ENCODE measurements at regions not wholly inside any gene's neighbourhood (a gene's known extent, or its start where the extent isn't known, plus 50 kb on each side); places are given as distances from the start of the nearest gene placed in this dataset.
"Not testable (repeated sequence)": the region's sequence is repeated elsewhere in the genome, so short reads cannot be mapped to it uniquely, and the experiment has no call there.

DNA sequence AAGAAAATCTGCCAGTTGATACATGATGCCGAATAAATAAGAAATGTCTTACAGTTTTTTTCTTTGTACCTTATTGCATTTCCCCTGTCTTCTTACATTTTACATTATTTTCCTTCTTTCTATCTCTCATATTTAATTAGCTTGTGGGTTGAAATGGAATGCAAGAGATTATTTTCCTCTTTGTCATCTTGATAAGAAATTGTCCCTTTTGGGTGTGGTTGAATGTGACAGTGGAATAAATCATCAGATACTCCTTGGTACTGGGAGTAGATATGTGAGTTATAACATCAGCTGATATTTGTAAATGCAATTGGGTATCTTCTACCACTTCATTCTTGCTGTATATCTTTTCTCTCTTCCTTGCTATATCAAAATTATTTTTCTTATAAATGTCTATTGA lies 997.4 kb downstream of the RAPGEF2 start:
- no peaks in the 10 kb centered on the region for H3K9me2 ChIP-seq (replicated peaks; ENCODE audit: insufficient read depth, low read length)
- H3K9ac ChIP-seq (ENCODE audit: low read length), result no peak overlapping the region
- H3K36me3 ChIP-seq (ENCODE audit: insufficient read depth, low read length), result no peaks in the 10 kb centered on the region
- H3K4me1 ChIP-seq (ENCODE audit: low read length), result no peaks in the 10 kb centered on the region
- H3K27ac ChIP-seq (ENCODE audit: low read length), result no peak overlapping the region
- H2AFZ ChIP-seq (ENCODE audit: low read length), result no peak overlapping the region
- no peak overlapping the region for H3K4me3 ChIP-seq (ENCODE audit: low read length)
- no peak overlapping the region for H3K4me2 ChIP-seq (ENCODE audit: low read depth, low read length, poor library complexity, severe bottlenecking)
- H3K9me3 ChIP-seq (ENCODE audit: low read length), result peaks cover 49% of the 10 kb centered on the region
- no peaks in the 10 kb centered on the region for H3K79me2 ChIP-seq (ENCODE audit: low read length)
- DNase-seq, result no peak
- H4K20me1 ChIP-seq (ENCODE audit: insufficient read depth, low read depth, low read length), result no peaks in the 10 kb centered on the region
- no peaks in the 10 kb centered on the region for H3K27me3 ChIP-seq (ENCODE audit: low read length)

- H3K79me2 ChIP-seq (ENCODE audit: low read length), result no peaks in the 10 kb centered on the region
- H3K9ac ChIP-seq (ENCODE audit: low read length), result no peak overlapping the region
- no peaks in the 10 kb centered on the region for H3K9me2 ChIP-seq (replicated peaks; ENCODE audit: insufficient read depth, low read length)
- H3K4me3 ChIP-seq (ENCODE audit: low read length), result no peak overlapping the region
- no peaks in the 10 kb centered on the region for H4K20me1 ChIP-seq (ENCODE audit: insufficient read depth, low read depth, low read length)
- H3K27me3 ChIP-seq (ENCODE audit: low read length), result no peaks in the 10 kb centered on the region
- no peak overlapping the region for H3K4me2 ChIP-seq (ENCODE audit: low read depth, low read length, poor library complexity, severe bottlenecking)
- H3K36me3 ChIP-seq (ENCODE audit: insufficient read depth, low read length), result no peaks in the 10 kb centered on the region
- H3K9me3 ChIP-seq (ENCODE audit: low read length), result peaks cover 41% of the 10 kb centered on the region
- DNase-seq, result no peak
- no peak overlapping the region for H2AFZ ChIP-seq (ENCODE audit: low read length)
- H3K4me1 ChIP-seq (ENCODE audit: low read length), result no peaks in the 10 kb centered on the region
- H3K27ac ChIP-seq (ENCODE audit: low read length), result no peak overlapping the region
These were observed 1008.0 kb downstream of the RAPGEF2 start for GRCh38 chr4:160110891-160111290.

DNA sequence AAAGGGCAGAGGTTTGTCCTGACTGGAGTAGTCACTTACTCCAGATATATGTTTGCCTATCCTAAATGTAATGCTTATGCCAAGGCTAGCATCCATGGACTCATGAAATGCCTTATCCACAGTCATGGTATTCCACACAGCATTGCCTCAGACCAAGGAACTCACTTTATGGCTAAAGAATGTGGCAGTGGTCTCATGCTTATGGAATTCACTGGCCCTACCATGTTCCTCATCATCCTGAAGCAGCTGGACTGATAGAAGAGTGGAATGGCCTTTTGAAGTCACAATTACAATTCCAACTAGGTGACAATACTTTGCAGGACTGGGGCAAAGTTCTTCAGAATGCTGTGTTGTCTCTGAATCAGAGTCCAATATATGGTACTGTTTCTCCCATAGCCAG lies 1014.8 kb downstream of the RAPGEF2 start:
- H3K9me3 ChIP-seq (ENCODE audit: low read length), result peaks cover 30% of the 10 kb centered on the region
- no peak overlapping the region for H2AFZ ChIP-seq (ENCODE audit: low read length)
- no peak for DNase-seq
- H3K27ac ChIP-seq (ENCODE audit: low read length), result no peak overlapping the region
- H3K27me3 ChIP-seq (ENCODE audit: low read length), result no peaks in the 10 kb centered on the region
- H4K20me1 ChIP-seq (ENCODE audit: insufficient read depth, low read depth, low read length), result no peaks in the 10 kb centered on the region
- no peak overlapping the region for H3K4me3 ChIP-seq (ENCODE audit: low read length)
- no peaks in the 10 kb centered on the region for H3K79me2 ChIP-seq (ENCODE audit: low read length)
- H3K9ac ChIP-seq (ENCODE audit: low read length), result no peak overlapping the region
- no peaks in the 10 kb centered on the region for H3K36me3 ChIP-seq (ENCODE audit: insufficient read depth, low read length)
- H3K4me2 ChIP-seq (ENCODE audit: low read depth, low read length, poor library complexity, severe bottlenecking), result no peak overlapping the region
- H3K9me2 ChIP-seq (replicated peaks; ENCODE audit: insufficient read depth, low read length), result no peaks in the 10 kb centered on the region
- no peaks in the 10 kb centered on the region for H3K4me1 ChIP-seq (ENCODE audit: low read length)

GRCh38 chr4:160125576-160126287 lies 1022.9 kb downstream of the RAPGEF2 start:
- H3K9ac ChIP-seq (ENCODE audit: low read length); H2AFZ ChIP-seq (ENCODE audit: low read length): not testable (repeated sequence)

GRCh38 chr4:160127211-160127610 lies 1024.3 kb downstream of the RAPGEF2 start:
- no peaks in the 10 kb centered on the region for H4K20me1 ChIP-seq (ENCODE audit: insufficient read depth, low read depth, low read length)
- no peaks in the 10 kb centered on the region for H3K9me2 ChIP-seq (replicated peaks; ENCODE audit: insufficient read depth, low read length)
- H3K27me3 ChIP-seq (ENCODE audit: low read length), result no peaks in the 10 kb centered on the region
- no peak overlapping the region for H2AFZ ChIP-seq (ENCODE audit: low read length)
- H3K79me2 ChIP-seq (ENCODE audit: low read length), result no peaks in the 10 kb centered on the region
- H3K36me3 ChIP-seq (ENCODE audit: insufficient read depth, low read length), result no peaks in the 10 kb centered on the region
- no peak for DNase-seq
- no peak overlapping the region for H3K4me2 ChIP-seq (ENCODE audit: low read depth, low read length, poor library complexity, severe bottlenecking)
- H3K27ac ChIP-seq (ENCODE audit: low read length), result no peak overlapping the region
- no peak overlapping the region for H3K9ac ChIP-seq (ENCODE audit: low read length)
- H3K4me1 ChIP-seq (ENCODE audit: low read length), result no peaks in the 10 kb centered on the region
- no peak overlapping the region for H3K4me3 ChIP-seq (ENCODE audit: low read length)
- H3K9me3 ChIP-seq (ENCODE audit: low read length), result peaks cover 30% of the 10 kb centered on the region

More at GRCh38 chr4:160125576-160126287, 1022.9 kb downstream of the RAPGEF2 start:
- H4K20me1 ChIP-seq (ENCODE audit: insufficient read depth, low read depth, low read length); H3K36me3 ChIP-seq (ENCODE audit: insufficient read depth, low read length); H3K27ac ChIP-seq (ENCODE audit: low read length); H3K4me3 ChIP-seq (ENCODE audit: low read length); H3K4me1 ChIP-seq (ENCODE audit: low read length); H3K9me2 ChIP-seq (replicated peaks; ENCODE audit: insufficient read depth, low read length); H3K4me2 ChIP-seq (ENCODE audit: low read depth, low read length, poor library complexity, severe bottlenecking); H3K27me3 ChIP-seq (ENCODE audit: low read length); DNase-seq; H3K79me2 ChIP-seq (ENCODE audit: low read length): not testable (repeated sequence)
- peaks cover 16% of the 10 kb centered on the region for H3K9me3 ChIP-seq (ENCODE audit: low read length)

DNA sequence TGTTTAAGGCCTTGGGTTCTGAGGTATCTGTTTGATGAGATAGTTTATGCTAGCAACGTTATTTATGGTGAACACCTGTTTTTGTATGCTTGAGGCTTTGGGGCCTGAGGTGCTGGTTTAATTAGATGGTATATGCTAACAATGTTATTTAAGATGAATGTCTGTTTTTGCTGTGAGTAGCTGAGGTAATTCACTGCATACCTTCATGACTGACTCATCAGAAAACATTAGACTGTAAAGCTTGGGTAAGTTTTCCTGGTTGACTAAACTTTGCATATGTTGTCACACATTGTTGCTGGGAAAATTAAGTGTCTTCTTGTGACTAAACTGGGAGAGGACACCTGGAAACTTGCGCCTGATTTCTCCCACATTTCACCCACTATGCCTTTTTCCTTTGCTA lies 1026.6 kb downstream of the RAPGEF2 start:
- no peak overlapping the region for H3K9ac ChIP-seq (ENCODE audit: low read length)
- no peaks in the 10 kb centered on the region for H3K9me2 ChIP-seq (replicated peaks; ENCODE audit: insufficient read depth, low read length)
- no peaks in the 10 kb centered on the region for H3K4me1 ChIP-seq (ENCODE audit: low read length)
- no peak for DNase-seq
- no peak overlapping the region for H3K4me2 ChIP-seq (ENCODE audit: low read depth, low read length, poor library complexity, severe bottlenecking)
- H3K27ac ChIP-seq (ENCODE audit: low read length), result no peak overlapping the region
- H3K36me3 ChIP-seq (ENCODE audit: insufficient read depth, low read length), result no peaks in the 10 kb centered on the region
- H3K27me3 ChIP-seq (ENCODE audit: low read length), result no peaks in the 10 kb centered on the region
- no peaks in the 10 kb centered on the region for H3K79me2 ChIP-seq (ENCODE audit: low read length)
- no peak overlapping the region for H2AFZ ChIP-seq (ENCODE audit: low read length)
- H4K20me1 ChIP-seq (ENCODE audit: insufficient read depth, low read depth, low read length), result no peaks in the 10 kb centered on the region
- peaks cover 42% of the 10 kb centered on the region for H3K9me3 ChIP-seq (ENCODE audit: low read length)
- H3K4me3 ChIP-seq (ENCODE audit: low read length), result no peak overlapping the region

- no peaks in the 10 kb centered on the region for H3K27me3 ChIP-seq (ENCODE audit: low read length)
- H3K9me2 ChIP-seq (replicated peaks; ENCODE audit: insufficient read depth, low read length), result no peaks in the 10 kb centered on the region
- H3K79me2 ChIP-seq (ENCODE audit: low read length), result no peaks in the 10 kb centered on the region
- H3K4me2 ChIP-seq (ENCODE audit: low read depth, low read length, poor library complexity, severe bottlenecking), result no peak overlapping the region
- no peak overlapping the region for H3K4me3 ChIP-seq (ENCODE audit: low read length)
- no peaks in the 10 kb centered on the region; the same call in 1 of the 2 replicates for H3K4me1 ChIP-seq (ENCODE audit: low read length)
- no peak overlapping the region for H3K9ac ChIP-seq (ENCODE audit: low read length)
- DNase-seq, result no peak
- H3K36me3 ChIP-seq (ENCODE audit: insufficient read depth, low read length), result no peaks in the 10 kb centered on the region
- no peak overlapping the region for H3K27ac ChIP-seq (ENCODE audit: low read length)
- H3K9me3 ChIP-seq (ENCODE audit: low read length), result peaks cover 65% of the 10 kb centered on the region
- H2AFZ ChIP-seq (ENCODE audit: low read length), result no peak overlapping the region
- no peaks in the 10 kb centered on the region for H4K20me1 ChIP-seq (ENCODE audit: insufficient read depth, low read depth, low read length)
These were observed 1033.1 kb downstream of the RAPGEF2 start for GRCh38 chr4:160136021-160136420.

- Histone ChIP-seq H3K27ac (ENCODE audit: low read length) (no peak overlapping the region), H3K79me2 (ENCODE audit: low read length) (no peaks in the 10 kb centered on the region), H3K9me2 (replicated peaks; ENCODE audit: insufficient read depth, low read length) (no peaks in the 10 kb centered on the region), H3K4me3 (ENCODE audit: low read length) (no peak overlapping the region), H3K9ac (ENCODE audit: low read length) (no peak overlapping the region), H3K36me3 (ENCODE audit: insufficient read depth, low read length) (no peaks in the 10 kb centered on the region), H3K4me2 (ENCODE audit: low read depth, low read length, poor library complexity, severe bottlenecking) (no peak overlapping the region), H3K27me3 (ENCODE audit: low read length) (no peaks in the 10 kb centered on the region), H4K20me1 (ENCODE audit: insufficient read depth, low read depth, low read length) (no peaks in the 10 kb centered on the region), H3K4me1 (ENCODE audit: low read length) (peaks cover 5% of the 10 kb centered on the region), H3K9me3 (ENCODE audit: low read length) (peaks cover 49% of the 10 kb centered on the region), H2AFZ (ENCODE audit: low read length) (no peak overlapping the region)
- no peak for DNase-seq
These were observed 1038.3 kb downstream of the RAPGEF2 start for GRCh38 chr4:160141206-160141605.

Measured in Karpas-422 (cell line).